Immature natural killer cell (primary cell): ENCODE measurements at regions not wholly inside any gene's neighbourhood (a gene's known extent, or its start where the extent isn't known, plus 50 kb on each side); places are given as distances from the start of the nearest gene placed in this dataset.

ENCODE experiments used
- DNase-seq, 3 donors: peaks; one replicate each; pipeline ENCODE4 v3.0.0; 2022; ENCODE audit warnings: mixed read lengths in 1 of 3
- H3K27ac Mint-ChIP-seq, 6 donors: one replicate each; pipeline ENCODE4 v1.8.0; 2020; ENCODE audit warnings: mixed read lengths in 6 of 6, mild to moderate bottlenecking in 5 of 6, inconsistent platforms in 4 of 6, moderate library complexity in 3 of 6
- H3K27me3 Mint-ChIP-seq, 3 donors: one replicate each; pipeline ENCODE4 v1.8.0; 2020 to 2021; ENCODE audit warnings: low read depth in 3 of 3, mild to moderate bottlenecking in 3 of 3, mixed read lengths in 3 of 3, moderate library complexity in 3 of 3, inconsistent platforms in 1 of 3
- H3K36me3 Mint-ChIP-seq, 3 donors: one replicate each; pipeline ENCODE4 v1.8.0; 2020; ENCODE audit warnings: mixed read lengths in 3 of 3, inconsistent platforms in 2 of 3, mild to moderate bottlenecking in 2 of 3
- H3K4me1 Mint-ChIP-seq, 2 donors: one replicate each; pipeline ENCODE4 v1.8.0; 2020; ENCODE audit warnings: inconsistent platforms in 2 of 2, mild to moderate bottlenecking in 2 of 2, mixed read lengths in 2 of 2, moderate library complexity in 1 of 2
- H3K4me3 Mint-ChIP-seq, 5 donors: one replicate each; pipeline ENCODE4 v1.8.0; 2020; ENCODE audit warnings: mild to moderate bottlenecking in 5 of 5, mixed read lengths in 5 of 5, inconsistent platforms in 3 of 5, moderate library complexity in 3 of 5
- H3K9me3 Mint-ChIP-seq, 6 donors: one replicate each; pipeline ENCODE4 v1.8.0; 2020; ENCODE audit warnings: mild to moderate bottlenecking in 6 of 6, mixed read lengths in 6 of 6, inconsistent platforms in 4 of 6, moderate library complexity in 3 of 6

DNA sequence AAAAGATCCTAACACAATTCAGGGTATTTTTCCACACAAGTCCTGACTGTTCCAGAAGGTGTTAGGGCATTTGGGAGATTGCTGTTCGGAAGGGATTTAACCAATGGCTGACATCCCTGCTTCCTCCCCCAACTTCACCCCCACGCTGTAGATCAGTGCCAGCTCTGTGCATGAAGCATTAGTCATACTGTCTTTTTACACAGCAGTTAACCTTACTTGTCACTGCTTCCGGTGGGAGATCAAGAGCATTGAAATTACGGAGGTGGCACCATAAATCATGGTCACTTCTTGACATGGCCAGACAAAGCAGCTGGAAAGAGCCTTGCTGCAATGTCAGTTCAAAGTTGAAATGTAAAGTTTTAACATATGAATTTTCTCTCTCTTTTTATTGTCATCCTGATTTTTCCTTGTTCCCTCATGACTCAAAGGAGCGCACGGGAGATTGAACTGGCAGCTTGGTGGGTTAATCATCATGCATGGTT is 70.2 kb downstream of the HRH4 start:
- Mint-ChIP-seq H3K27me3 (peaks cover 0 to 21% (median 12%) of the 10 kb centered on the region in 3 donors), H3K4me1 (peaks cover 5 to 12% of the 10 kb centered on the region in 2 donors)

DNA sequence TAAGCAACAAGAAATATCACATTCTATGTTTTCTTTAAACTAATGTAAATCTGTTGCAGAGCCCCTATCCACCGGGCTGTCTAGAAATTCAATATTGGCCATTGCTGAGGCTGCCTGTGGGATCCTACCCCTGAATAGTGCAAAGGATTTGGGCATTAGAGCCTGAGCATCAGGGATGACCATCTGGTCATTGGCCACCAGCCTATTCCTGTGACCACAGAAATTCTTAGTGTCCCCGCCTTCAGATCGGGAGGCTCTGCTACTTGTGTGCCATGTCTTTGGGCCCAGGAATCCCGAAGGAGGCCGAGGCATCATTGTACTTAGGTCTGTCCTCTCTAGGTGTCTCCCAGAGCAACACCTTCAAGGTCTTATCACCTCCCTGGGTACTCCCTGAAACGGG is 73.8 kb downstream of the HRH4 start:
- peaks cover 5 to 12% of the 10 kb centered on the region in 2 donors for H3K4me1 Mint-ChIP-seq
- DNase-seq: no peak
- peaks cover 0 to 17% (median 12%) of the 10 kb centered on the region in 3 donors for H3K27me3 Mint-ChIP-seq
- no peak overlapping the region for H3K27ac Mint-ChIP-seq
- no peak overlapping the region for H3K4me3 Mint-ChIP-seq
- H3K36me3 Mint-ChIP-seq: no peaks in the 10 kb centered on the region
- peaks cover 0 to 4% (median 0%) of the 10 kb centered on the region in 6 donors for H3K9me3 Mint-ChIP-seq

More for the DNA sequence above, 70.2 kb downstream of the HRH4 start:
- Mint-ChIP-seq H3K27ac (no peak overlapping the region), H3K4me3 (no peak overlapping the region), H3K9me3 (peaks cover 0 to 4% (median 0%) of the 10 kb centered on the region in 6 donors), H3K36me3 (no peaks in the 10 kb centered on the region)
- DNase-seq: no peak

DNA sequence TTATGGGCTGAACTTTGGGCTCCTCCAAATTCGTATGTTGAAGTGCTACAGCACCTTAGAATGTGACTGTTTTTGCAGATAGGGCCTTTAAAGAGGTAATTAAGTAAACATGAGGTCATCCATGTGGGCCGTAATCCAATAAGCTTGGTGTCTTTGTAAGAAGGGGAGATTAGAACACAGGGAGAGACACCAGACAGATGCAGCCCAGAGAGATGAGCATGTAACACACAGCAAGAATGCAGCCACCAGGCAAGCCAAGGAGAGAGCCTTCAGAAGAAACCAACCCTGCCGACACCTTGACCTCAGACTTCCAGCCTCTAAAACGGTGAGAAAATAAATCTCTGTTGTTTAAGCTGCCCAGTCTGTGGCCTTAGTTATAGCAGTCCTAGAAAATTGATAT is 74.3 kb downstream of the HRH4 start:
- Mint-ChIP-seq H3K36me3 (no peaks in the 10 kb centered on the region), H3K4me3 (no peak overlapping the region), H3K27ac (no peak overlapping the region), H3K4me1 (peaks cover 5 to 12% of the 10 kb centered on the region in 2 donors), H3K9me3 (peaks cover 0 to 4% (median 0%) of the 10 kb centered on the region in 6 donors), H3K27me3 (peaks cover 0 to 16% (median 12%) of the 10 kb centered on the region in 3 donors)
- no peak for DNase-seq

DNA sequence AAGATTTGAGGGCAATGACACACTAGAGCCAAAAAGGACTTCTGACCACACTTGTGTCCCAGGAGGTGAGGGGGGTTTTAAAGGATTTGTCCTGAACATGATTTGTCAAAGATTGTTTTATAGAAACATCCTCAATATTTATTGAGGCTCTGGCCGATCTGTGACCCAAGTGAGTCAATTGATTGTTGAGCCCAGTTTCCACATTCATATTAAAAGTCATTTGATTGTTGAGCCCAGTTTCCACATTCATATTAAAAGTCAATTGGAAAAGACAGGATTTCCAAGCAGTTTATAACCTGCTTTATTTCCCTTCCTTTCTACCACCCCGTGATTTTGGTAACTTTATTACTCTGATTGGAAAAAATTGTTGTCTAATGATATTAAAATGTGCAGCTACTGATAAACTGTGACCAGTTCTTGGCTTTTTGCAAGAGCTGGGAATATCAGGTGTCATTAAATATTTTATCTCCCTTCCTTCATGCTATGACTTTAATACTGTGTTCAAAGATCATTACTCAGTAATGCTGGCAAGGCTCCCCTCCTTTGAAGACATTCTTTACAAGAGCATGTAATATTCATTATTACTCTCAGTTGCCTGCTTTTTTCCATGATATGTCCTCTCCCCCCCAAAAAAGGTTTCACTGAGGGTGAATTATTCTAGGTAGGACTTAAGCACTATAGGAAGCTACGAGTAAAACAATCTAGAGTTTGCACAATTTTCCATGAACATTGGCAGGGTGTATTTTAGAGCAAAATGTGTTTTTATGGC is 75.3 kb downstream of the HRH4 start:
- H3K9me3 Mint-ChIP-seq: peaks cover 0 to 4% (median 0%) of the 10 kb centered on the region in 6 donors
- H3K27me3 Mint-ChIP-seq: peaks cover 0 to 16% (median 7%) of the 10 kb centered on the region in 3 donors
- H3K4me3 Mint-ChIP-seq: no peak overlapping the region
- no peaks in the 10 kb centered on the region for H3K36me3 Mint-ChIP-seq
- DNase-seq: no peak
- no peak overlapping the region for H3K27ac Mint-ChIP-seq
- H3K4me1 Mint-ChIP-seq: peaks cover 0 to 6% of the 10 kb centered on the region in 2 donors

DNA sequence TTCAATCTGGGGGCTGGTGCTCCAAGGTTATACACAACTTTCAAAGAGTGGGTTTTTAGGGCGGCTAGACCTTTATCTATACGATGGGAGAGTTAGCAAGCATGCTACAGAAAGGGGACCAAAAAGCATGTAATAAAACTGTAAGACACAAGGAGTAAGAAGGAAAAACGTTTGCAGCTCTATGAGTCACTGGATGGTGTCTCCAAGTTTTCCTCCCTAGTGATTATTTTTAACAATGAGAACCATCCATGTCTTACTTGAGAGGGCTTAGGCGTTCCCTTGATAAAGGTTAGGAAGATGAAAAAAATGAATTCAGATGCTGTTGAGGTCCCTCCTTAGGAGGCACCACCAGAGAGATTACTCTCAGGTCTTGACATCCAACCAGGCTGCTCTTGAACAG is 75.9 kb downstream of the HRH4 start:
- Mint-ChIP-seq H3K27ac (no peak overlapping the region), H3K4me1 (no peaks in the 10 kb centered on the region), H3K36me3 (no peaks in the 10 kb centered on the region), H3K4me3 (no peak overlapping the region), H3K9me3 (peaks cover 0 to 4% (median 0%) of the 10 kb centered on the region in 6 donors), H3K27me3 (peaks cover 0 to 16% (median 2%) of the 10 kb centered on the region in 3 donors)
- no peak for DNase-seq

DNA sequence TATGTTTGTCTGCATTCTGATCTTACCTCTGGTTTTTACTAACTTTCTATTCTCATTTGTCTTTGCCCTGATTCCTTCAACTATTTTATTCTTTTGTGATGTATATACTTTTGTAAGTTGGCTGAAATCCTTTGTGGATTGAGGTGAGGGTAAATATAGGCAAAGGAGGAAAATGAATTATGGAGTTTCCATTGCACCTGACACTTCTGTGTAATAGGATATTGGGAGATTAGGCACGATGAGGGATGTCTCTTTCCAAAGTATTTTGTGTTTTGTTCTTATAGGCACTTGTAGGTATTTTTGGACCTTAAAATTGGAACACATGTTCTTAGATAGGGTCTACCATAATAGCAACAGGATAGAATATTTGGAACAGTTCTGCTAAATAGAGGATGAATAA is 76.4 kb downstream of the HRH4 start:
- Mint-ChIP-seq H3K9me3 (peaks cover 0 to 4% (median 0%) of the 10 kb centered on the region in 6 donors), H3K4me1 (no peaks in the 10 kb centered on the region), H3K27me3 (peaks cover 0 to 16% (median 2%) of the 10 kb centered on the region in 3 donors), H3K36me3 (no peaks in the 10 kb centered on the region), H3K4me3 (no peak overlapping the region), H3K27ac (no peak overlapping the region)
- no peak for DNase-seq

DNA sequence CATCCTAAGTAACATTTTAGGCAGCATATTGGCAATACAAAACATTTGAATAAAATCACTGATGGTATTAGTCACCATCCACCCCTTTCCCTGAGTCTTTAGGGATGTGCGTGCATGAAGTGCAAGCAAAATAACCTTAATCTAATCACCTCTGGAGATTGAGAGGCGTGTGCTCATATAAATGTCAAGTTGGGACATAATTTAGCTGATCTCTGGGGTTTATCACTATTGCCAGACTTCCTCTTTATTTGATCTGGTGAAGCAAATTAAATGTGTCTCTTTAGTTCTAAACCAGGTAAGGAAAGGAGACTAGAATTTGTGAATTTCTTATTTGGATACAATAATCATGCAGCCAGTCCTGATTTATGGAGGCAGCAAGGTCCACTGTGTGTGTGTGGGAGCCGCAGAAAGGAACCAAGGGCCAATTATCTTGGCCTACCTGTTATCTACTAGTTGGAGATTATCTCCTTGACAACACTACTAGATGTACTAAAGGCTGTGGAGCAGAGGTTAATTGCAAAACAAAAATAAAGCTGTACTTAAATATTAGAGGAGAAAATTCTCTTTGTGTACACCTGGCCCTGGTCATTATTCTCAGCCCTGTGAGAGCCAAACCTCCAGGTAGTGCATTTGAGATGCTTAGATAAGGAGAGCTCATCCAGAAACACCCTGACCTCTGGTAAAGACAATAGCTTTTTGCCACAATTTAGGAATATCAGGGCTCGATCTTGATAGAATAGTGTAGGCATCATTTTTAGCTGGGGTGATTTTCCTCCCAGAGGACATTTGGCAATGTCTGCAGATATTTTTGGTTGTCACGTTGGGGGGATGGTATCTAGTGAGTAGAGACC is 78.2 kb downstream of the HRH4 start:
- H3K9me3 Mint-ChIP-seq: no peaks in the 10 kb centered on the region
- H3K27ac Mint-ChIP-seq: no peak overlapping the region
- H3K36me3 Mint-ChIP-seq: no peaks in the 10 kb centered on the region

DNA sequence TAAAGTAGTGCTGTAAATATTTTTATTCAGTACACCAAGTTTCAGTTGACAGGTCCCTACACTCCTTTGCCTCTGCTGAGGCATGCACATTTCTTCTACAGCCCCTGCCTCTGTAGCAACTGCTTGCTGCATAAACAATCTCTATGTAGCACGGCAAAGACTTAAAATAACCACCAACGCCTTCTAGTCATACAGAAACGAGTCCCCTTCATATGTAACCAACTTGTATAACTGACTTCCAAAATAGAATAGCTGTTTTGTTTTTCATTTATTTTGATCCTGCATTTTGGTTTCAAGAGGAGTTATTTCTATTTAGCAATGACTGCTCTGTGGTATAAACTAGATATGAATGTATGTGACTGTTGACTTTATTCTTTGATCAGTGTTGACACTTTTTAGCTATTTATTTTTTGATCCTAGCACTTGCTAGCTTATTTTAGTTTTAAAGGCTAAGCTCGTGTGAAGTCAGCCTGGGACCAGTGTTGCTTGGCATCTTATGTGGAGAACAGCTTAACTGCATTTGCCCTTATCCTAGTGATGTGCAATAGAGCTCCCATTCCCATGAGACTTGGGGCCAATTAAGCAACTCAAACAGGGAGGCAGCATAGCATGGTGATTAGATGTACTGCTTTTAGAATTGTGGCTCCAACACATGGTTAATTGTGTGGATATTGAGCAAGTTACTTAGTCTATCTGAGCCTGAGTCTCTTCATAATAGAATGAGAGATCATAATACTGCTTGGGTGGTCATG is 79.6 kb downstream of the HRH4 start:
- Mint-ChIP-seq H3K36me3 (no peaks in the 10 kb centered on the region), H3K27me3 (peaks cover 0 to 9% (median 4%) of the 10 kb centered on the region in 3 donors), H3K4me1 (no peaks in the 10 kb centered on the region)

More for the DNA sequence above, 78.2 kb downstream of the HRH4 start:
- no peak for DNase-seq
- peaks cover 0 to 9% (median 4%) of the 10 kb centered on the region in 3 donors for H3K27me3 Mint-ChIP-seq
- no peak overlapping the region for H3K4me3 Mint-ChIP-seq
- H3K4me1 Mint-ChIP-seq: no peaks in the 10 kb centered on the region

DNA sequence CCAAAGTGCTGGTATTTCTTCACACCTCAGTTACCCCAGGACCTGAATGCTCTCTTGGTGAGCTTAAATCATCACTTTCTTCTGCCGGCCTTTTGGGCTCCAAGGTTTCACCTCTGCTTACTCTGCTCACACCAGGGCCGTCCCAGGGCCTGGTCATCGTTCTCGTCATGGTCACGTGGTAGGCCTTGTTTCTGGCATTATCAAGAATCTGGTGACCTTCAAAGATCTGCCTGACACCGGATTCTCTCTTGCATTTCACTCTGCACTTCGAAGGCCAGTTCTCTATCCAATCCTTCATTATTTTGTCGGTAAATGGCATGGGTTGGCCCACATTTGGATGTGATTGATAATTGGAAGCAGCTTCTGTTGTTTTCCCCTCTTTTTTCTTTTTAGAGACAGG is 80.5 kb downstream of the HRH4 start:
- H3K4me3 Mint-ChIP-seq: no peak overlapping the region
- H3K9me3 Mint-ChIP-seq: no peaks in the 10 kb centered on the region
- peaks cover 0 to 9% (median 2%) of the 10 kb centered on the region in 3 donors for H3K27me3 Mint-ChIP-seq
- H3K27ac Mint-ChIP-seq: no peak overlapping the region
- no peaks in the 10 kb centered on the region for H3K36me3 Mint-ChIP-seq
- no peak for DNase-seq
- no peaks in the 10 kb centered on the region for H3K4me1 Mint-ChIP-seq

More for the DNA sequence above, 79.6 kb downstream of the HRH4 start:
- no peak for DNase-seq
- H3K4me3 Mint-ChIP-seq: no peak overlapping the region
- H3K9me3 Mint-ChIP-seq: no peaks in the 10 kb centered on the region
- H3K27ac Mint-ChIP-seq: no peak overlapping the region

DNA sequence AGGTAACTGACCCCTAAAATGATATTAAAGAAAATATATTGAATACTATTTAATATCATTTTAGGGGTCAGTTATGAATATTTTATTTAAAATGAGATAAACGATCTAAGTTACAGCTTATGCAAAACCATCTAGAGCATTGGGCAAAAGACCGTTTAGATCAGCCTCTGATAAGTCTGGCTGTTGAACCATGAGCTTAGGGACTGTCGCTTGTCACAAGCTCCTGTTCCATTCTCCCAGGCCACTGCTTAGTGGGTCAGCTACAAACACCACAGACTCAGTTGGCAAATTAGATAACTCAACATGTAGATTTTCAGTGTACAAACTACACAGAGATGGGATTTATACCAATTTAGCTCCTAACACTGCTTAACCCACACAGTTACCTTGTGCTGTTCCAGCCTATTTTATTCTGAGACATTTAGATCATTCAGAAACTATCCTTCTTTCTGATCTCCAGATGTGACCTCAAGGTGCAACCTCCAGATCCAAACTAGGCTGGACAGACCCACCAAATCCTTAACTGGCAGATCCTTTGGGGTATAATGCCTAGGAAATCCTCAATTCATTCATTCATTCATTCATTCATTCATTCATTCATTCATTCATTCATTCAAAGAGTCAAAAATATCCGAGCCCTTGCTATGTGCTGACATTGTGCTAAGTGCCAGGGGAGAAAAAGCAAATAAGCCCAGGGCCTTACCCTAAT is 82.8 kb downstream of the HRH4 start:
- peaks cover 0 to 4% (median 2%) of the 10 kb centered on the region in 3 donors for H3K27me3 Mint-ChIP-seq
- no peak overlapping the region for H3K27ac Mint-ChIP-seq
- no peaks in the 10 kb centered on the region for H3K36me3 Mint-ChIP-seq
- DNase-seq: no peak
- no peaks in the 10 kb centered on the region for H3K4me1 Mint-ChIP-seq
- H3K9me3 Mint-ChIP-seq: no peaks in the 10 kb centered on the region
- H3K4me3 Mint-ChIP-seq: no peak overlapping the region

DNA sequence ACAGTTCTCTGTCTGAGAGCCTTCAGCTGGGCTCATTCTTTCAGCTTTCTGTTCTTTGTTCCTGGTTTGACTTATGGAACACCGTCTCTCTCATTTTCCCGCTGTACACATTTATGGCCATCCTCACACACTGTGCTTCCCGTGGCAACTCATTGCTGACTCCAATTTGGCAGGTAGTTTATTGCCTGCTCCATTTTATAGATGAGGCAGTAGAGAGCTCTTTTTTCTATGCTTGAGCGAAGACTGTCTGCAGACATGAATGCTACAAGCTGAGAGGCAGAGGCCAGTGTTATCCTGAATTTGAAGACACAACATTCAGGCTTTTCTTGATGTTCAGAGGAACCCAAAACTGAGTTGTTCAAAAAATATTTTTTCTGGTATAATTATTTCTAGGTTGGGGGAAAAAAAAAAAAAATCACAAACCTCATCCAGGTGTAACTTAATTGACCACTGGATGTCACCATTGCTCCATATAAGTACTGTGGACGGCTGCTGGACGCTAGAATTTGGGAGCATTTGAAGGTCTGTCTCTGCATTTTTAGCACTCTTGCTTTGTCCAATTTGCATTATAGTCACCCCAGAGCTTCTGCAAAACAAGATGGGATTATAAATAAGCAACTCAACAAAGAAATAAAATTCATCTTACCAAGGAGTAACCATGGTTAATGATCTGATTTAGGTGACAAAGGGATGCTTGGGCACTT is 83.5 kb downstream of the HRH4 start:
- Mint-ChIP-seq H3K4me3 (no peak overlapping the region), H3K9me3 (no peaks in the 10 kb centered on the region), H3K27ac (no peak overlapping the region), H3K4me1 (no peaks in the 10 kb centered on the region), H3K27me3 (peaks cover 0 to 5% (median 4%) of the 10 kb centered on the region in 3 donors), H3K36me3 (no peaks in the 10 kb centered on the region)
- no peak for DNase-seq

DNA sequence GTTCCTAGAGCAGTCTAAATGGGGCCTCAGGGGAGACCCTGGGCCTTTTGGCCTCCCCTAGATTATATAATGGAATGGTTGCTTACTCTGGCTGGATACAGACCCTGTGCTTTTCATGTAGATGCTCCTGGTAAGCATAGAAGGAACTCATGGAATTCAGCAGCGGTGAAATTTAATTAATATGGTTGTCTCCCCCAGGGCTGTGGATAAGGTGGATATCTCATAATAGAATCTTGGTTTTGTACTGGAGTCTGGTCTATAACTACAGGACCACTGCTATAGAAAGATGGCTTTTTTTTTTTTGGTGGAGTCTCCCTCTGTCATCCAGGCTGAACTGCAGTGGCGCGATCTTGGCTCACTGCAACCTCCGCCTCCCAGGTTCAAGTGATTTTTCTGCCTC is 84.5 kb downstream of the HRH4 start:
- DNase-seq: no peak
- Mint-ChIP-seq H3K27ac (no peak overlapping the region), H3K9me3 (no peaks in the 10 kb centered on the region), H3K4me1 (no peaks in the 10 kb centered on the region), H3K36me3 (no peaks in the 10 kb centered on the region), H3K27me3 (peaks cover 0 to 5% (median 4%) of the 10 kb centered on the region in 3 donors), H3K4me3 (no peak overlapping the region)
